ENCODE measurements at regions not wholly inside any gene's neighbourhood (a gene's known extent, or its start where the extent isn't known, plus 50 kb on each side); places are given as distances from the start of the nearest gene placed in this dataset.

GRCh38 chr10:128247576-128247975, 121.4 kb upstream of the MKI67 start:
- Histone ChIP-seq H3K9me2 (ENCODE audit: insufficient read depth) (no peaks in the 10 kb centered on the region), H3K4me3 (replicated peaks in 1 of 2; ENCODE audit: low read depth in 1 of 2, low read length in 2 of 2) (no peak overlapping the region), H3K4me1 (ENCODE audit: control insufficient read depth in 1 of 2, insufficient read depth in 2 of 2, low read length in 2 of 2) (no peaks in the 10 kb centered on the region), H3K4me2 (ENCODE audit: low read length) (no peak overlapping the region), H3K79me2 (ENCODE audit: insufficient read depth, low read length) (no peaks in the 10 kb centered on the region), H3K36me3 (ENCODE audit: control insufficient read depth in 1 of 2, insufficient read depth in 2 of 2, low read length in 2 of 2) (no peaks in the 10 kb centered on the region), H3K27me3 (ENCODE audit: insufficient read depth, low read length) (peaks cover 47% of the 10 kb centered on the region), H3K27ac (ENCODE audit: low read depth, low read length) (no peak overlapping the region), H3K9me3 (ENCODE audit: control insufficient read depth in 1 of 2, insufficient read depth in 1 of 2, low read depth in 1 of 2, low read length in 2 of 2) (no peaks in the 10 kb centered on the region), H3K9ac (ENCODE audit: low read length) (no peak overlapping the region), H2AFZ (ENCODE audit: low read depth, low read length, poor library complexity, severe bottlenecking) (no peak overlapping the region), H4K20me1 (ENCODE audit: insufficient read depth) (no peaks in the 10 kb centered on the region)
- DNase-seq (ENCODE audit: low read depth, low spot score) (no peak), ATAC-seq (no peak)
- TF ChIP-seq SIN3A (IDR thresholded peaks at IDR 0.05; ENCODE audit: low read depth) (no peak), EZH2phosphoT487 (IDR thresholded peaks at IDR 0.05; ENCODE audit: borderline replicate concordance) (no peak), YY1 (IDR thresholded peaks at IDR 0.05; ENCODE audit: extremely low read depth, insufficient replicate concordance, low read depth, low read length) (no peak), POLR2A (IDR thresholded peaks at IDR 0.05; ENCODE audit: borderline replicate concordance, extremely low read depth, insufficient read depth, insufficient read length) (no peak), ZNF274 (IDR thresholded peaks at IDR 0.05; ENCODE audit: low read depth, low read length) (no peak), ZBTB33 (IDR thresholded peaks at IDR 0.05; ENCODE audit: extremely low read depth, insufficient replicate concordance, low read length) (no peak), ZFX (IDR thresholded peaks at IDR 0.05) (no peak), ATF3 (IDR thresholded peaks at IDR 0.05) (no peak), MAX (IDR thresholded peaks at IDR 0.05) (no peak)
- ChIA-PET POLR2A (no interaction called here), CTCF (no interaction called here), RAD21 (ENCODE audit: low non-redundant PET in 1 of 2, low total read pairs in 2 of 2, uncharacterized antibody in 2 of 2, unreplicated experiment in 2 of 2) (no interaction called here)
- no TSS peak for BruUV-seq (replicated peaks)
- intact Hi-C loops (cut with micrococcal nuclease) = no loop called here
